Peyer's patch (tissue), 4 donors: ENCODE measurements at regions not wholly inside any gene's neighbourhood (a gene's known extent, or its start where the extent isn't known, plus 50 kb on each side); places are given as distances from the start of the nearest gene placed in this dataset.

Source experiments
- CTCF ChIP-seq, 6 experiments: fragments of 450-650 bp in 4 of 6; fragments of 200-600 bp in 2 of 6; sonication (generic) in 1 of 6; IDR thresholded peaks; one replicate each; pipeline ENCODE4 v1.5.1; 2017 to 2019; ENCODE audit warnings: antibody characterized with exemption in 6 of 6, mild to moderate bottlenecking in 3 of 6, moderate library complexity in 1 of 6
- POLR2A ChIP-seq, 2 donors: fragments of 450-650 bp; IDR thresholded peaks; one replicate each; pipeline ENCODE4 v1.5.1; 2017; ENCODE audit warnings: antibody characterized with exemption in 2 of 2, mild to moderate bottlenecking in 2 of 2, moderate library complexity in 2 of 2

- TF ChIP-seq CTCF (IDR thresholded peaks at IDR 0.05) (no peak), POLR2A (IDR thresholded peaks at IDR 0.05) (no peak)
Measured at GRCh38 chr5:88119535-88120125, 149.0 kb downstream of the TMEM161B start.
